ENCODE measurements at regions not wholly inside any gene's neighbourhood (a gene's known extent, or its start where the extent isn't known, plus 50 kb on each side); places are given as distances from the start of the nearest gene placed in this dataset.

DNA sequence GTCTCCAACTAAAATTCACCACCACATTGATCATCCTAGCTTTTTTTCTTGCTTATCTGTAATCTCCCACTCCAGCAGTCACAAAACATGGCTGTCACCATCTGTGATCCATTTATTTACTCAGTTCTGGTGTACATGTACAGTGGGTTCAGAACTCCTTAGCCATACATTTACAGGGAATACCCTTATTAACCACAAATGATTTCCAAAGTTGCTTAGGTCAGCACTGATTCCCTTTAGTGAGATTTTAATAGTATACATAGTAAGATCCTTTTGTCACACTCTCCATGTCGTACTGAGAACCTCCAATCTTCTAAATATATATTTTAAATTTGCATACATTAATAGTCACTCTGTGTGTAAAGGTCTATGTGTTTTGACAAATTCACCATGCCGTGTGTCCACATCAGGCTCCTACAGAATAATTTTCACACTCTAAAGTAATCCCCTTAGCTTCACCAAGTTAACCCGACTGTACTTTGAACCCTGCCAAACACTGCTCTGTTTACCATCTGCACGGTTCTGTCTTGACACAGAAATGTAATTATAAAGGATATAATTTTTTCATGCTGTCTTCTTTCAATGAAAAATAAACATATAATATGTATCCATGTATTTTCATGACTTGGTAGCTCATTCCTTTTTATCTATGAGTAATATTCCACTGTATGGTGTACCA lies 473.6 kb upstream of the ZP4 start:
- TF ChIP-seq, protein P1, sequence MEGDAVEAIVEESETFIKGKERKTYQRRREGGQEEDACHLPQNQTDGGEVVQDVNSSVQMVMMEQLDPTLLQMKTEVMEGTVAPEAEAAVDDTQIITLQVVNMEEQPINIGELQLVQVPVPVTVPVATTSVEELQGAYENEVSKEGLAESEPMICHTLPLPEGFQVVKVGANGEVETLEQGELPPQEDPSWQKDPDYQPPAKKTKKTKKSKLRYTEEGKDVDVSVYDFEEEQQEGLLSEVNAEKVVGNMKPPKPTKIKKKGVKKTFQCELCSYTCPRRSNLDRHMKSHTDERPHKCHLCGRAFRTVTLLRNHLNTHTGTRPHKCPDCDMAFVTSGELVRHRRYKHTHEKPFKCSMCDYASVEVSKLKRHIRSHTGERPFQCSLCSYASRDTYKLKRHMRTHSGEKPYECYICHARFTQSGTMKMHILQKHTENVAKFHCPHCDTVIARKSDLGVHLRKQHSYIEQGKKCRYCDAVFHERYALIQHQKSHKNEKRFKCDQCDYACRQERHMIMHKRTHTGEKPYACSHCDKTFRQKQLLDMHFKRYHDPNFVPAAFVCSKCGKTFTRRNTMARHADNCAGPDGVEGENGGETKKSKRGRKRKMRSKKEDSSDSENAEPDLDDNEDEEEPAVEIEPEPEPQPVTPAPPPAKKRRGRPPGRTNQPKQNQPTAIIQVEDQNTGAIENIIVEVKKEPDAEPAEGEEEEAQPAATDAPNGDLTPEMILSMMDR (conservative IDR thresholded peaks at IDR 0.05): no peak
- TF ChIP-seq ZFX (IDR thresholded peaks at IDR 0.05): no peak
- H3K27ac ChIP-seq: no peak overlapping the region

DNA sequence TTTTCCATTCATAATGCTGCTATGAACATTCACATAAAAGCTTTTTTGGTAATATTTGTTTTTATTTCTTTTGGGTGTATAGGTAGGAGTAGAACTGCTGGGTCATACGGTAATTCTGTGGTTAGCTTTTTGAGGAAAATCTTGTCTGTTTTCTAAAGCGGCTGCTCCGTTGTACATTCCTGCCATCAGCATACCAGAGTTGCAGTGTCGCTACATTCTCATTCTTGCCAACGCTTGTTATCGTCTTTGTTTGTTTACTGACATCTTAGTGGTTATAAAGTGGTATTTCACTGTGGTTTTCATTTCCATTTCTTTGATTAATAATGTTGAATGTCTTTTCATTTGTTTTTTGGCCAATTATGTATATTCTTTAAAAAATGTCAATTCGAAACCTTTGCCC lies 469.8 kb upstream of the ZP4 start:
- TF ChIP-seq ZFX (IDR thresholded peaks at IDR 0.05): no peak
- TF ChIP-seq, protein P1 (conservative IDR thresholded peaks at IDR 0.05): no peak
- H3K27ac ChIP-seq: no peak overlapping the region

DNA sequence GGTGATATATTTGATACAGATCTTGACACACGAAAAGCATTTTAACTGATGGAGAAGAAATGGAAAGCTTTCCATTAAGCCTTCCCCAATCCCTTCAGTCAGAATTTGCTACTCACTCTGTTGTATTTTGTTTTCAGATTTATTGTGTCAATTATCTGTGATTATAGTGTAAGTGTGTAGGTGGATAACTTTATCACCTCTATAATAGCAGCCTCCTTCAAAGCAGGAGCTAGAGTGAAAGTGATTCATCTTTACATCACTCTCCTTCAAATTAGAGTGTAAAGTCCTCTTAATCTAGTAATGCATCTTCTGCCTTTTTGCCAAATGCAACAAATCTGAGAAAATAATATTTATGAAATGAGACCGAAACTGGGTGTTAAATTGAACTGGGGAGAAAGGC lies 459.7 kb upstream of the ZP4 start:
- TF ChIP-seq ZFX (IDR thresholded peaks at IDR 0.05): no peak
- H3K27ac ChIP-seq: no peak overlapping the region

DNA sequence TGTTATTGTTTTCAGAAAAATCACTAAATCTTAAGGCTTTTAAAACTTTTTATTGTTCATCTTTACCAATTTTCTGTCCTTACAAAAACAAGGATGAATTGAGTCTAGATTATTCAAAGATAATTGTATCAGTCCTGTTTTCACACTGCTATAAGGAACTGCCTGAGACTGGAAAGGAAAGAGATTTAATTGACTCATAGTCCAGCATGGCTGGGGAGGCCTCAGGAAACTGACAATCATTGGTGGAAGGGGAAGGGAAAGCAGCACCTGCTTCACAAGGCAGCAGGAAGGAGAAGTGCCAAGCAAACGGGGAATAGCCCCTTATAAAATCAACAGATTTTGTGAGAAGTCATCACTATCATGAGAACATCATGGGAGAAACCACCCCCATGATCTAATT lies 455.6 kb upstream of the ZP4 start:
- no peak overlapping the region for H3K27ac ChIP-seq
- TF ChIP-seq ZFX (IDR thresholded peaks at IDR 0.05): no peak
- TF ChIP-seq, protein P1 (conservative IDR thresholded peaks at IDR 0.05): no peak

DNA sequence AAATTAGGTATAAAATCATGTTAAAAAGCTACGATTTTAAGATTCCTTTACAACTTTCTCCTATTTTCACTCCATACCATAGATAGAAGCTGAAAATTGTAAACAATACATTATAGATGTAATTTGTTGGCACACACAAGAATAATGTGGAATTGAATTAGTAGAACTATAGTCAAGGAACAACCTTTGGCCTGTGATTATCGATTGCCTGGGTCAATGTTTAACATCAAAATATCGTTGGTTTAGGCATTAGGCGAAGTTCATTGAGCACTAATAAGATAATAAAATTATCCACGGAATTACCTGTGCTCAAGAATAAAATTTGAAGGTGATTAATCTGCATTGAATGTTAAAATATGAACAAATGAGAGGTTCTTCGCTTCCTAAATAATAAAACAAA lies 455.1 kb upstream of the ZP4 start:
- H3K27ac ChIP-seq: no peak overlapping the region
- TF ChIP-seq, protein P1 (conservative IDR thresholded peaks at IDR 0.05): no peak
- TF ChIP-seq ZFX (IDR thresholded peaks at IDR 0.05): no peak

DNA sequence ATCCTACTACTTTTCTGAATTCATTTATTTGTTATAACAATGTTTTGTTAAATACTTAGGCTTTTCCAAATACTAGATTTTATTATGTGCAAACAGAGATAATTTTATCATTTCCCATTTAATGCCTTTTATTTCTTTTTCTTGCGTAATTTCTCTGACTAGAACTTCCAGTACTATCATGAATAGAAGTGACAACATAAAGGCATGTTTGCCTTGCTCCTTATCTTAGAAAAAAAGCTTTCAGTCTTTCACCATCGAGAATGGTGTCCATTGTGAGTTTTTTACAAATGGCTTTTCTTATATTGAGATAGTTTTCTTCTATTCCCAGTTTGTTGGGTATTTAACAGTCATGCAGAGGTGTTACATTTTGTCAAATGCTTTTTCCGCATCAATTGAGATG lies 453.1 kb upstream of the ZP4 start:
- TF ChIP-seq, protein P1 (conservative IDR thresholded peaks at IDR 0.05): no peak
- no peak overlapping the region for H3K27ac ChIP-seq

DNA sequence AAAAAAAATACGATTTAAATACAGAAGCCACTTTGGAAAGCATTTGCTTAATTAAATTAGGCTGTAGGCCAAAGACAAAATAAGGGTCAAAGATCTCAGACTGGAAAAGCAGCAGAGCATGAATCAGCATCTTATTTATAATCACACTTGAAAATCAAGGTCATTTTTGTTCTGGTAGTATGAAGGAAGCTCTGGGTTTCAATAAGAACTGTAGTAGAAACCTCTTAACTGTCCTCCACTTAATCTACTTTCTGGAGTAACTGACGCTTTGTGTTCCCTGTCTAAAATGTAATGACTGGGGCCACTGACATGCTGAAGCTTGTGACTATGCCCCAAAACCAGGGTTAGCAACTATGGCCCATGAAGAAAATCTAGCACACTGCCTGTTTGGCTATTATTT lies 450.7 kb upstream of the ZP4 start:
- H3K27ac ChIP-seq: no peak overlapping the region
- TF ChIP-seq, protein P1 (conservative IDR thresholded peaks at IDR 0.05): no peak
- no peak for TF ChIP-seq ZFX (IDR thresholded peaks at IDR 0.05)

DNA sequence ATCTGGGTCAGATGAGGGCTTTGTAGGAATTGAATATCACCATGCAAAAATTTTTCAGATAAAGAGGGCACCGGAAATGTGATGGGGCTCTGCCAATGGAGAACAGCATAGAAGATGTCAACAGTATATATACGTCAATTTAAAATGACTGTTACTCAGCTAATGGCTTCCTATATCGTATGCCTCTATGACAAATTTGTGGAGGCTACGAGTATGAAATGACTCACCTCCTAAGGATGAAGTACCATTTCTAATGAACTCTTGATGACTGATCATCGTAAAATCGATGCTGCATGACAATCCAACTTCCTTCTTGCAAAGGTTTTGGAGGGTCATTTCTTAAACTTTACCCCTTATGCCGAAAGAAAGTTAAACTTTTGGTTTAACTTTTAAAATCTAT lies 450.3 kb upstream of the ZP4 start:
- no peak for TF ChIP-seq ZFX (IDR thresholded peaks at IDR 0.05)
- TF ChIP-seq, protein P1 (conservative IDR thresholded peaks at IDR 0.05): no peak
- H3K27ac ChIP-seq: no peak overlapping the region
